ENCODE measurements at regions not wholly inside any gene's neighbourhood (a gene's known extent, or its start where the extent isn't known, plus 50 kb on each side); places are given as distances from the start of the nearest gene placed in this dataset.

GRCh38 chr12:76197283-76197682 lies 112.8 kb upstream of the NAP1L1 start (continued):
- no peak for TF ChIP-seq TCF12 (IDR thresholded peaks at IDR 0.05)
- no peak for TF ChIP-seq FOSL2 (IDR thresholded peaks at IDR 0.05; ENCODE audit: borderline replicate concordance, low read depth)
- no peak for TF ChIP-seq USF1 (IDR thresholded peaks at IDR 0.05; ENCODE audit: borderline replicate concordance, low read depth)
- no peak for TF ChIP-seq MEF2A (IDR thresholded peaks at IDR 0.05; ENCODE audit: borderline replicate concordance, low read depth)
- TF ChIP-seq CTCF (IDR thresholded peaks at IDR 0.05), result no peak
- no peak for TF ChIP-seq NFIC (IDR thresholded peaks at IDR 0.05; ENCODE audit: borderline replicate concordance)
- TF ChIP-seq GABPA (IDR thresholded peaks at IDR 0.05; ENCODE audit: low read depth), result no peak

- Histone ChIP-seq H3K9ac (no peak overlapping the region), H4K20me1 (ENCODE audit: insufficient read depth) (no peaks in the 10 kb centered on the region), H3F3A (replicated peaks; ENCODE audit: insufficient read depth) (no peaks in the 10 kb centered on the region), H3K79me2 (ENCODE audit: insufficient read depth) (no peaks in the 10 kb centered on the region), H3K36me3 (replicated peaks in 1 of 2; ENCODE audit: control insufficient read depth in 1 of 2, insufficient read depth in 2 of 2, low read length in 1 of 2) (no peaks in the 10 kb centered on the region), H3K9me3 (peaks cover 11% of the 10 kb centered on the region; the same call in 1 of the 2 replicates), H2AFZ (ENCODE audit: low read depth) (no peak overlapping the region), H3K4me2 (no peak overlapping the region), H3K27ac (ENCODE audit: low read depth in 2 of 2, low read length in 1 of 2) (no peak overlapping the region), H3K9me2 (no peaks in the 10 kb centered on the region), H3K4me1 (ENCODE audit: control insufficient read depth in 1 of 2, insufficient read depth in 2 of 2, low read depth in 1 of 2, low read length in 1 of 2) (no peaks in the 10 kb centered on the region), H3K27me3 (ENCODE audit: insufficient read depth) (no peaks in the 10 kb centered on the region), H3K4me3 (ENCODE audit: low read depth in 2 of 2, low read length in 1 of 2) (no peak overlapping the region)
- no peak for TF ChIP-seq USF2 (IDR thresholded peaks at IDR 0.05; ENCODE audit: borderline replicate concordance, low read depth, low read length)
- no peak for TF ChIP-seq FOXM1 (IDR thresholded peaks at IDR 0.05; ENCODE audit: low read depth)
- TF ChIP-seq MAX (IDR thresholded peaks at IDR 0.05; ENCODE audit: low read depth), result no peak
- no peak for TF ChIP-seq CHD2 (IDR thresholded peaks at IDR 0.05; ENCODE audit: low read length, partially characterized antibody)
- no peak for TF ChIP-seq TEAD4 (IDR thresholded peaks at IDR 0.05; ENCODE audit: borderline replicate concordance, insufficient read depth)
- no peak for TF ChIP-seq MXI1 (IDR thresholded peaks at IDR 0.05; ENCODE audit: low read depth, low read length)
- no peak for TF ChIP-seq RFX5 (IDR thresholded peaks at IDR 0.05; ENCODE audit: low read length)
- POLR2A ChIA-PET, result no interaction called here
- DNase-seq, result no peak
- WGBS (ENCODE audit: low lambda C conversion rate), result 63% methylated on average over 1 of the region's 1 CpG
- CTCF ChIA-PET, result no interaction called here
These were observed 111.4 kb upstream of the NAP1L1 start for GRCh38 chr12:76195920-76196319.
